NT2/D1 (cell line): ENCODE measurements at regions not wholly inside any gene's neighbourhood (a gene's known extent, or its start where the extent isn't known, plus 50 kb on each side); places are given as distances from the start of the nearest gene placed in this dataset.

Experiments
- DNase-seq: peaks from one replicate; pipeline ENCODE4 v3.0.0-alpha.2; 2011; ENCODE audit warnings: low read depth, low spot score
- H3K27me3 ChIP-seq: 2 replicates; pipeline ENCODE4 v1.6.0; 2011; ENCODE audit warnings: mild to moderate bottlenecking; ENCODE audit not compliant: insufficient read length, insufficient read depth
- H3K36me3 ChIP-seq: 2 replicates; pipeline ENCODE4 v1.6.1; 2011; ENCODE audit warnings: mild to moderate bottlenecking, low read length, mixed read lengths; ENCODE audit not compliant: insufficient read depth, insufficient read length
- H3K4me1 ChIP-seq: 2 replicates; pipeline ENCODE4 v1.5.1; 2011; ENCODE audit not compliant: insufficient read depth, insufficient read length
- H3K4me3 ChIP-seq: 2 replicates; pipeline ENCODE4 v1.5.1; 2011; ENCODE audit warnings: low read depth; ENCODE audit not compliant: insufficient read length
- H3K9ac ChIP-seq: 2 replicates; pipeline ENCODE4 v1.6.0; 2011; ENCODE audit warnings: low read depth; ENCODE audit not compliant: insufficient read length
- H3K9me3 ChIP-seq: 2 replicates; pipeline ENCODE4 v1.5.1; 2011; ENCODE audit warnings: mild to moderate bottlenecking, low read length; ENCODE audit not compliant: insufficient read depth
- SUZ12 ChIP-seq: IDR thresholded peaks from 2 replicates; pipeline ENCODE4 v1.6.1; 2011; ENCODE audit not compliant: insufficient read length, insufficient read depth; ENCODE audit errors: extremely low read depth
- YY1 ChIP-seq: IDR thresholded peaks from 2 replicates; pipeline ENCODE4 v1.6.1; 2011; ENCODE audit not compliant: insufficient read length, insufficient read depth
- ZNF274 ChIP-seq: IDR thresholded peaks from 2 replicates; pipeline ENCODE4 v1.6.1; 2011; ENCODE audit warnings: mild to moderate bottlenecking, low read depth, low read length

GRCh38 chr5:156153602-156154001 is 173.4 kb upstream of the SGCD start:
- Histone ChIP-seq H3K4me3 (no peak overlapping the region), H3K27me3 (no peaks in the 10 kb centered on the region), H3K4me1 (no peaks in the 10 kb centered on the region), H3K36me3 (no peaks in the 10 kb centered on the region), H3K9ac (no peak overlapping the region), H3K9me3 (no peaks in the 10 kb centered on the region)
- TF ChIP-seq ZNF274 (no peak), YY1 (no peak), SUZ12 (no peak)
- DNase-seq: no peak

GRCh38 chr5:156154757-156155156 is 172.2 kb upstream of the SGCD start:
- no peaks in the 10 kb centered on the region for H3K9me3 ChIP-seq
- H3K27me3 ChIP-seq: no peaks in the 10 kb centered on the region
- DNase-seq: no peak
- no peaks in the 10 kb centered on the region for H3K4me1 ChIP-seq
- H3K36me3 ChIP-seq: no peaks in the 10 kb centered on the region
- H3K9ac ChIP-seq: no peak overlapping the region
- H3K4me3 ChIP-seq: no peak overlapping the region
- TF ChIP-seq YY1 (no peak), ZNF274 (no peak), SUZ12 (no peak)

DNA sequence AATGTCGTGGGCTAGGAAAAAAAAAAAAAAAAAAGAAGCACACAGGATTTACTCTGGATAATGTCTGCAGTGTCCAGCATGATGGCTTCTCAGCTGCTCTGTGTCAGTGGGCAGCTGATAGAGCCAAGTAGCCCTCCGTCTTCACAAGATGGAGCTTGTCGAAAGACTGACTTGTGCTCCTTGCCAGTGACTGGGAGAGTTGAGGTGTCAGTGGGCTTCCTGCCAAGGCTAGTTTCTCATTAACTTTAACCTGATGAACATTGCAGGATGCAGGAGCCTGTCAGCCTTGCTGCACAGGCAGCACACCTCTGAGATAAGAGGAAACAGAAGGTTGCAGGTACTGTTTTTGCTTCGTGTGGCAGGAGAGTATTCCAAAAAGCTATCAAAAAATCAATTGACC is 171.4 kb upstream of the SGCD start:
- Histone ChIP-seq H3K36me3 (no peaks in the 10 kb centered on the region), H3K4me3 (no peak overlapping the region), H3K27me3 (no peaks in the 10 kb centered on the region), H3K9ac (no peak overlapping the region), H3K4me1 (no peaks in the 10 kb centered on the region), H3K9me3 (no peaks in the 10 kb centered on the region)
- no peak for DNase-seq
- TF ChIP-seq ZNF274 (no peak), YY1 (no peak), SUZ12 (no peak)

DNA sequence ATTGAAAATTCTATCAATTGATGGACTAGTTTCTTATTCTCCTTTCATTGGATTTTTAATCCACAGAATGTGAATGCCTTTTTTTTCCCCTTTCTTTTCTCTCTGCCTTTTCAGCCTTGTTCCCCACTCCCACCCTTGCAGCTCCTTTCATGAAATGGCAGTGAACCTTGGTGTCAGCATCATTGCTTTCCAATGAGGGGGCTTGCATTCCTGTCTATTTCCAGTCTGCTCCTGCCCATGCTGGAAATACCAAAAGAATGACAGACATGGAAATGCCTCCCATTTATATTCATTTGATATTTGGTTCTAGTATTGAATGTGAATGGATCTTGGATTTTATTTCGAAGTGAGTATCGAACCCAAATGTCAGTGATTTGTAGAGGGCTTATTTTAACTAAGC is 162.7 kb upstream of the SGCD start:
- H3K9me3 ChIP-seq: no peaks in the 10 kb centered on the region
- H3K36me3 ChIP-seq: no peaks in the 10 kb centered on the region
- H3K9ac ChIP-seq: no peak overlapping the region
- no peak for TF ChIP-seq ZNF274
- H3K4me1 ChIP-seq: no peaks in the 10 kb centered on the region
- no peak overlapping the region for H3K4me3 ChIP-seq
- DNase-seq: no peak
- H3K27me3 ChIP-seq: no peaks in the 10 kb centered on the region

DNA sequence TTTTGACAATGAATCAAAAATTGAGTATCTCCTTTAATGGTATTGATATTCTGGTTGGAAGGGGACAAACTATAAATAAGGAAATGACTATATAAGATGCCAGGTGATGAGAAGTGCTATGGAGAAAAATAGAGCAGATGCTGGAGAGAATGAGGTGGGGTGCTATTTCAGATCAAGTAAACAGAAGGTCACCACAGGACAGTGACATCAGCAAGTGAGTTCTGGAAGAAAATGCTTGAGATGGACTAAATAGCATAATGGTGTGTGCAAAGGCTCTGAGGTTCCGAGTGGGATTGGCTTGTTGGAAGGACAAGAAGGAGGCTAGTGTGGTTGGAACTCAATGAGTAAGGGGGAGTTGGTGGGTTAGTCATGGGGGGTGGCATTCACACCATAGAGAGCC is 157.5 kb upstream of the SGCD start:
- no peak for DNase-seq
- no peaks in the 10 kb centered on the region for H3K9me3 ChIP-seq
- TF ChIP-seq YY1: no peak
- TF ChIP-seq ZNF274: no peak

GRCh38 chr5:156170351-156170961 is 156.5 kb upstream of the SGCD start:
- H3K9me3 ChIP-seq: no peaks in the 10 kb centered on the region
- no peak overlapping the region for H3K4me3 ChIP-seq
- no peaks in the 10 kb centered on the region for H3K27me3 ChIP-seq
- no peaks in the 10 kb centered on the region for H3K36me3 ChIP-seq
- no peak for TF ChIP-seq ZNF274
- no peak for TF ChIP-seq SUZ12
- no peak for TF ChIP-seq YY1
- H3K9ac ChIP-seq: no peak overlapping the region
- no peak for DNase-seq
- no peaks in the 10 kb centered on the region for H3K4me1 ChIP-seq

More for the DNA sequence above, 157.5 kb upstream of the SGCD start:
- no peaks in the 10 kb centered on the region for H3K27me3 ChIP-seq
- no peak overlapping the region for H3K9ac ChIP-seq
- H3K4me3 ChIP-seq: no peak overlapping the region
- H3K4me1 ChIP-seq: no peaks in the 10 kb centered on the region
- no peaks in the 10 kb centered on the region for H3K36me3 ChIP-seq

- no peak overlapping the region for H3K9ac ChIP-seq
- H3K27me3 ChIP-seq: no peaks in the 10 kb centered on the region
- no peak for TF ChIP-seq YY1
- TF ChIP-seq SUZ12: no peak
- TF ChIP-seq ZNF274: no peak
- H3K36me3 ChIP-seq: no peaks in the 10 kb centered on the region
- DNase-seq: no peak
- H3K9me3 ChIP-seq: no peaks in the 10 kb centered on the region
- no peaks in the 10 kb centered on the region for H3K4me1 ChIP-seq
- H3K4me3 ChIP-seq: no peak overlapping the region
Measured at GRCh38 chr5:156174225-156174624, 152.7 kb upstream of the SGCD start.

DNA sequence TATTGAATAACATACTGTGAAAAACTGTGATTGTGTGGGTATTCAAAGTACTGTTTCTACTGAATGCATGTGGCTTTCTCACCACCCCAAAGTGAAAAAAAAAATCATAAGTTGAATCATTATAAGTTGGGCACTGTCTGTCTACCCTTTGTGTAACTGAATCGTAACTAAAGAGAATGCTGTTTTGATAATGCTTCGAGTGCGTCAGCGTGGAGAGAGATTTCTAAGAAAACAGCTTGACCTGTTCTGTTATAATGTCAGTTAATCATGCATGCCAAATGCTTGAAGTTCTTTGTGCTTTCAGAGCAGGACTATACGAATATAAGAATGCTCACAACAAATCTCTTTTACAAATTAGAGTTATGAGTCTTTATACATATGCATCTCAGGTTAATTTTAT is 148.8 kb upstream of the SGCD start:
- no peak overlapping the region for H3K4me3 ChIP-seq
- DNase-seq: no peak
- H3K36me3 ChIP-seq: no peaks in the 10 kb centered on the region
- no peaks in the 10 kb centered on the region for H3K9me3 ChIP-seq
- H3K27me3 ChIP-seq: no peaks in the 10 kb centered on the region
- H3K4me1 ChIP-seq: no peaks in the 10 kb centered on the region
- TF ChIP-seq ZNF274: no peak
- TF ChIP-seq YY1: no peak
- no peak overlapping the region for H3K9ac ChIP-seq
